H1 (cell line): ENCODE measurements at regions not wholly inside any gene's neighbourhood (a gene's known extent, or its start where the extent isn't known, plus 50 kb on each side); places are given as distances from the start of the nearest gene placed in this dataset.

Experiments used
- CTCF ChIA-PET: fragments of 300-600 bp; sonication (Branson Sonifier 250); formaldehyde crosslinking; loops from one replicate; lab custom pipeline; 2021; ENCODE audit not compliant: partially characterized antibody; lab: Charles Lee
- POLR2A ChIA-PET: fragments of 300-600 bp; sonication (Branson Sonifier 250); formaldehyde crosslinking; loops from one replicate; lab custom pipeline; 2021; ENCODE audit warnings: inconsistent platforms; ENCODE audit not compliant: partially characterized antibody; lab: Charles Lee
- DNase-seq, 2 experiments: peaks; one replicate each; pipeline versions ENCODE4 v3.0.0 to v3.0.0-alpha.2; 2010 to 2022; ENCODE audit warnings: low spot score in 2 of 2, low read depth in 1 of 2, mixed read lengths in 1 of 2
- FAIRE-seq: peaks from 2 replicates; lab custom pipeline; 2011; peaks lifted over from hg19 to GRCh38; lab: Jason Lieb, UNC
- H2AFZ ChIP-seq: 2 replicates; pipeline ENCODE4 v1.8.1; 2012; ENCODE audit warnings: low read length, inconsistent platforms
- H2AK5ac ChIP-seq: 2 replicates; pipeline ENCODE4 v1.6.1; 2013; ENCODE audit warnings: low read depth, low read length
- H2BK120ac ChIP-seq: replicated peaks from 2 replicates; pipeline ENCODE3; 2013; ENCODE audit warnings: low read depth, low read length, inconsistent platforms
- H2BK12ac ChIP-seq: 2 replicates; pipeline ENCODE4 v1.6.1; 2013; ENCODE audit warnings: low read depth, low read length
- H2BK15ac ChIP-seq: 2 replicates; pipeline ENCODE4 v1.6.1; 2013; ENCODE audit warnings: low read length
- H2BK20ac ChIP-seq: 2 replicates; pipeline ENCODE4 v1.6.1; 2013; ENCODE audit warnings: low read length
- H2BK5ac ChIP-seq: 2 replicates; pipeline ENCODE4 v1.6.1; 2013; ENCODE audit warnings: low read depth, low read length
- H3K14ac ChIP-seq: 2 replicates; pipeline ENCODE4 v1.6.1; 2013; ENCODE audit warnings: inconsistent platforms; ENCODE audit not compliant: insufficient read length
- H3K18ac ChIP-seq: 2 replicates; pipeline ENCODE4 v1.6.1; 2013; ENCODE audit warnings: low read length; ENCODE audit errors: extremely low read depth
- H3K23ac ChIP-seq: 2 replicates; pipeline ENCODE4 v1.6.1; 2013; ENCODE audit warnings: inconsistent platforms; ENCODE audit not compliant: insufficient read length
- H3K23me2 ChIP-seq: 2 replicates; pipeline ENCODE4 v1.6.1; 2013; ENCODE audit warnings: low read depth, low read length
- H3K27ac ChIP-seq: 2 replicates; pipeline ENCODE4 v1.6.1; 2011; ENCODE audit warnings: low read depth, low read length, inconsistent platforms
- H3K27me3 ChIP-seq, 4 experiments: replicated peaks in 1 of 4; 1 replicate in 1 of 4; 2 replicates in 3 of 4; pipeline versions ENCODE4 v1.6.1 to v1.8.1; 2011 to 2013; ENCODE audit warnings: low read length in 3 of 4, mild to moderate bottlenecking in 3 of 4, inconsistent platforms in 2 of 4, mixed read lengths in 2 of 4, moderate library complexity in 1 of 4; ENCODE audit not compliant: control insufficient read depth in 3 of 4, insufficient read depth in 3 of 4; ENCODE audit errors: extremely low read depth in 1 of 4
- H3K36me3 ChIP-seq, 4 experiments: 2 replicates each; pipeline versions ENCODE4 v1.6.1 to v1.8.1; 2011 to 2013; ENCODE audit warnings: mild to moderate bottlenecking in 4 of 4, low read length in 3 of 4, moderate library complexity in 2 of 4, control low read depth in 1 of 4, inconsistent platforms in 1 of 4; ENCODE audit not compliant: insufficient read depth in 4 of 4, control insufficient read depth in 2 of 4
- H3K4ac ChIP-seq: replicated peaks from 2 replicates; pipeline ENCODE3; 2013; ENCODE audit warnings: low read length, low read depth, mixed read lengths, inconsistent platforms; ENCODE audit not compliant: insufficient read length
- H3K4me1 ChIP-seq, 4 experiments: replicated peaks in 1 of 4; 1 replicate in 1 of 4; 2 replicates in 3 of 4; pipeline versions ENCODE4 v1.6.1 to v1.8.1; 2011 to 2013; ENCODE audit warnings: low read length in 3 of 4, inconsistent platforms in 2 of 4, mixed read lengths in 1 of 4; ENCODE audit not compliant: insufficient read depth in 4 of 4, control insufficient read depth in 3 of 4
- H3K4me2 ChIP-seq, 2 experiments: 2 replicates each; pipeline versions ENCODE4 v1.6.1 to v1.8.1; 2011 to 2013; ENCODE audit warnings: low read depth in 2 of 2, low read length in 2 of 2, control low read depth in 1 of 2, inconsistent platforms in 1 of 2, mild to moderate bottlenecking in 1 of 2; ENCODE audit not compliant: insufficient read depth in 1 of 2
- H3K4me3 ChIP-seq, 4 experiments: fragments of 200-600, 300-600 bp in 1 of 4; sonication (generic), shearing (Covaris generic), sonication (Bioruptor Twin) in 1 of 4; 2 replicates each; pipeline versions ENCODE4 v1.5.1 to v1.8.1; 2011 to 2016; ENCODE audit warnings: low read length in 4 of 4, low read depth in 3 of 4, control low read depth in 2 of 4, inconsistent platforms in 2 of 4, mild to moderate bottlenecking in 2 of 4, mixed read lengths in 1 of 4, moderate library complexity in 1 of 4; ENCODE audit not compliant: insufficient read depth in 2 of 4; ENCODE audit errors: extremely low read depth in 1 of 4
- H3K56ac ChIP-seq: replicated peaks from 2 replicates; pipeline ENCODE3; 2013; ENCODE audit warnings: low read depth, mild to moderate bottlenecking, mixed read lengths, low read length, inconsistent platforms; ENCODE audit not compliant: insufficient read length
- H3K79me1 ChIP-seq: 2 replicates; pipeline ENCODE4 v1.6.1; 2013; ENCODE audit warnings: low read depth, low read length, control low read depth
- H3K79me2 ChIP-seq, 2 experiments: 2 replicates each; pipeline versions ENCODE4 v1.6.1 to v1.8.1; 2012 to 2013; ENCODE audit warnings: low read length in 2 of 2, mild to moderate bottlenecking in 2 of 2, inconsistent platforms in 1 of 2; ENCODE audit not compliant: insufficient read depth in 2 of 2, control insufficient read depth in 1 of 2
- H3K9ac ChIP-seq, 4 experiments: replicated peaks in 1 of 4; 1 replicate in 1 of 4; 2 replicates in 3 of 4; pipeline versions ENCODE4 v1.6.1 to v1.8.1; 2011 to 2013; ENCODE audit warnings: low read depth in 3 of 4, low read length in 3 of 4, control low read depth in 2 of 4, mild to moderate bottlenecking in 2 of 4, moderate library complexity in 2 of 4, inconsistent platforms in 1 of 4; ENCODE audit errors: extremely low read depth in 1 of 4
- H3K9me3 ChIP-seq, 2 experiments: 2 replicates each; pipeline versions ENCODE4 v1.6.1 to v1.8.1; 2012 to 2013; ENCODE audit warnings: mild to moderate bottlenecking in 2 of 2, moderate library complexity in 2 of 2, control low read depth in 1 of 2, inconsistent platforms in 1 of 2, low read depth in 1 of 2, low read length in 1 of 2, mixed read lengths in 1 of 2; ENCODE audit not compliant: insufficient read depth in 2 of 2
- H4K20me1 ChIP-seq, 2 experiments: replicated peaks in 1 of 2; 2 replicates each; pipeline versions ENCODE3 to v1.8.1; 2011 to 2013; ENCODE audit warnings: inconsistent platforms in 2 of 2, low read length in 2 of 2, mild to moderate bottlenecking in 1 of 2; ENCODE audit not compliant: insufficient read depth in 2 of 2, control insufficient read depth in 1 of 2
- H4K5ac ChIP-seq: 2 replicates; pipeline ENCODE4 v1.6.1; 2013; ENCODE audit warnings: low read length, low read depth, mixed read lengths, inconsistent platforms; ENCODE audit not compliant: insufficient read length
- H4K8ac ChIP-seq: 2 replicates; pipeline ENCODE4 v1.8.0; 2013; ENCODE audit warnings: mild to moderate bottlenecking, moderate library complexity, low read length, inconsistent platforms; ENCODE audit not compliant: insufficient read depth; ENCODE audit errors: extremely low read depth
- H4K91ac ChIP-seq: replicated peaks from 2 replicates; pipeline ENCODE3; 2013; ENCODE audit warnings: low read length, mixed read lengths, inconsistent platforms; ENCODE audit not compliant: insufficient read length
- EGR1 ChIP-seq: IDR thresholded peaks from 2 replicates; pipeline ENCODE4 v1.6.1; 2011; ENCODE audit warnings: low read depth, low read length, borderline replicate concordance
- EP300 ChIP-seq, 2 experiments: IDR thresholded peaks; 1 replicate in 1 of 2; 2 replicates in 1 of 2; pipeline ENCODE4 v1.6.1; 2011 to 2012; ENCODE audit warnings: low read depth in 2 of 2, low read length in 2 of 2, mild to moderate bottlenecking in 2 of 2, borderline replicate concordance in 1 of 2, inconsistent platforms in 1 of 2, moderate library complexity in 1 of 2
- EZH2 ChIP-seq: fragments of 200-600 bp; sonication (generic); IDR thresholded peaks from 2 replicates; pipeline ENCODE4 v1.7.1; 2012; ENCODE audit warnings: low read depth, mild to moderate bottlenecking, moderate library complexity, low read length, inconsistent platforms; ENCODE audit not compliant: severe bottlenecking
- HDAC6 ChIP-seq: IDR thresholded peaks from one replicate; pipeline ENCODE4 v1.7.1; 2012; ENCODE audit warnings: low read depth, mild to moderate bottlenecking, inconsistent platforms, low read length, moderate library complexity
- NANOG ChIP-seq: IDR thresholded peaks from 2 replicates; pipeline ENCODE4 v1.6.1; 2011; ENCODE audit warnings: low read length, low read depth, mild to moderate bottlenecking, inconsistent platforms; ENCODE audit not compliant: insufficient read depth, poor library complexity, severe bottlenecking
- NRF1 ChIP-seq: IDR thresholded peaks from 2 replicates; pipeline ENCODE4 v1.6.1; 2011; ENCODE audit warnings: mild to moderate bottlenecking, low read depth, low read length, improper control_type of control experiment
- POLR2AphosphoS5 ChIP-seq: IDR thresholded peaks from 2 replicates; pipeline ENCODE4 v1.6.1; 2011; ENCODE audit warnings: low read depth, low read length
- SAP30 ChIP-seq: fragments of 300-600 bp; sonication (generic); IDR thresholded peaks from 2 replicates; pipeline ENCODE4 v1.7.1; 2012; ENCODE audit warnings: low read length, moderate library complexity, mild to moderate bottlenecking, inconsistent platforms; ENCODE audit not compliant: insufficient read depth, insufficient replicate concordance
- SIX5 ChIP-seq: IDR thresholded peaks from 2 replicates; pipeline ENCODE4 v1.6.1; 2011; ENCODE audit warnings: mild to moderate bottlenecking, low read depth, low read length
- WGBS, 2 experiments: shearing (Covaris generic) in 1 of 2; methylation state at CpG; one replicate each; pipeline versions ENCODE4 v1.1.6 to v1.1.7; 2013 to 2015; ENCODE audit warnings: low lambda C conversion rate in 2 of 2, mixed read lengths in 2 of 2, inconsistent platforms in 1 of 2, low coverage in 1 of 2, missing lambda C conversion rate in 1 of 2; ENCODE audit not compliant: insufficient replicate concordance in 2 of 2, insufficient coverage in 1 of 2, insufficient read length in 1 of 2; ENCODE audit errors: extremely low coverage in 1 of 2, missing lambda C conversion rate in 1 of 2; 5-methylcytosine and 5-hydroxymethylcytosine counted together

DNA sequence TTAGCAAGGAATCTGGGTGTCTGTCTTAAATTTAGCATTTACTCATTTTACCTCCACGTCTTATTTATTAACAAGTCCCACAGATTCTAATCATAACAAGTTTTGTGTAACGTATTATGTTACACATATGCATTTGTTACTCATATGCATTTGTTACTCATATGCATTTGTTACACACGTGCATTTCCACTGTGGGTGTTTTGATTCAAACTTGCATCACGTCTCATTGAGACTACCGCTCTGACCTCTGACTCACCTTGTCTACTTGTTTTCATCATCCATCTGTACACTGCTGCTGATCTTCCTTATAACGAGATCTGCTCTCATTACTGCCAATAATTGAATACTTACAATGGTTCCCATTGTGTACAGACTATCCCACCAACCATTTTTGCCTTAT lies 1141.4 kb downstream of the TBL1XR1 start:
- POLR2A ChIA-PET, result no interaction called here
- no peak overlapping the region for H3K27ac ChIP-seq
- H3K79me2 ChIP-seq, result no peaks in the 10 kb centered on the region
- H3K14ac ChIP-seq, result no peak overlapping the region
- CTCF ChIA-PET, result no interaction called here
- no peak overlapping the region for H2BK20ac ChIP-seq
- H3K4me3 ChIP-seq, result no peak overlapping the region
- H3K56ac ChIP-seq, result no peak overlapping the region
- H3K23ac ChIP-seq, result no peak overlapping the region
- H2AFZ ChIP-seq, result no peak overlapping the region
- H4K20me1 ChIP-seq, result no peaks in the 10 kb centered on the region
- no peak overlapping the region for H4K91ac ChIP-seq
- H2BK5ac ChIP-seq, result no peak overlapping the region
- H2BK12ac ChIP-seq, result no peak overlapping the region
- H3K18ac ChIP-seq, result no peak overlapping the region
- FAIRE-seq (no peak), DNase-seq (no peak)
- no peak overlapping the region for H2BK15ac ChIP-seq
- H4K8ac ChIP-seq, result no peak overlapping the region
- H2BK120ac ChIP-seq, result no peak overlapping the region
- peaks cover 0 to 3% of the 10 kb centered on the region in 2 experiments; a peak in 1 of 4 replicates for H3K9me3 ChIP-seq
- H3K4ac ChIP-seq, result no peak overlapping the region
- no peaks in the 10 kb centered on the region for H3K79me1 ChIP-seq
- 89% methylated on average over 6 of the region's 6 CpGs; no CpG with 5 or more reads in 1 of the 2 experiments for WGBS, 2 experiments
- no peaks in the 10 kb centered on the region for H3K36me3 ChIP-seq
- H3K23me2 ChIP-seq, result no peaks in the 10 kb centered on the region
- no peak overlapping the region for H3K4me2 ChIP-seq
- H3K27me3 ChIP-seq, result no peaks in the 10 kb centered on the region
- no peak overlapping the region for H2AK5ac ChIP-seq
- no peaks in the 10 kb centered on the region for H3K4me1 ChIP-seq
- H4K5ac ChIP-seq, result no peak overlapping the region
- no peak overlapping the region for H3K9ac ChIP-seq
- TF ChIP-seq NRF1 (no peak), EZH2 (no peak), EGR1 (no peak), NANOG (no peak), SAP30 (no peak), POLR2AphosphoS5 (no peak), EP300 (IDR thresholded peaks at IDR 0.05; ENCODE audit: borderline replicate concordance in 1 of 2, low read depth in 2 of 2, low read length in 2 of 2) (no peak), SIX5 (no peak), HDAC6 (no peak)
